NB4 (cell line): ENCODE measurements at regions not wholly inside any gene's neighbourhood (a gene's known extent, or its start where the extent isn't known, plus 50 kb on each side); places are given as distances from the start of the nearest gene placed in this dataset.

Experiments
- DNase-seq: peaks from one replicate; pipeline ENCODE4 v3.0.0; 2010; ENCODE audit warnings: low read depth
- H3K4me3 ChIP-seq: one replicate; pipeline ENCODE4 v1.5.1; 2011; ENCODE audit warnings: mild to moderate bottlenecking, low read depth, low read length, moderate library complexity
- CTCF ChIP-seq: IDR thresholded peaks from one replicate; pipeline ENCODE4 v1.5.1; 2012; ENCODE audit warnings: low read depth, low read length
- MAX ChIP-seq: IDR thresholded peaks from 2 replicates; pipeline ENCODE4 v1.6.1; 2011; ENCODE audit warnings: low read depth, low read length
- MYC ChIP-seq: IDR thresholded peaks from 2 replicates; pipeline ENCODE4 v1.6.1; 2011; ENCODE audit warnings: low read depth, low read length
- POLR2A ChIP-seq: IDR thresholded peaks from 2 replicates; pipeline ENCODE4 v1.6.1; 2011; ENCODE audit warnings: mild to moderate bottlenecking; ENCODE audit not compliant: insufficient read length; ENCODE audit errors: extremely low read depth

- DNase-seq, result no peak
- TF ChIP-seq MAX (no peak), CTCF (no peak), POLR2A (no peak), MYC (no peak)
- no peak overlapping the region for H3K4me3 ChIP-seq
Measured at GRCh38 chr20:60877071-60877857, 374.8 kb upstream of the CDH4 start.

- DNase-seq, result no peak
- no peak overlapping the region for H3K4me3 ChIP-seq
- TF ChIP-seq MYC, result no peak
- TF ChIP-seq POLR2A, result no peak
- no peak for TF ChIP-seq CTCF
- no peak for TF ChIP-seq MAX
Measured at GRCh38 chr20:60882836-60883235, 369.2 kb upstream of the CDH4 start.

- TF ChIP-seq MAX (no peak), MYC (no peak)
- no peak overlapping the region for H3K4me3 ChIP-seq
- no peak for DNase-seq
Measured at GRCh38 chr20:60883496-60883895, 368.6 kb upstream of the CDH4 start.

- DNase-seq, result no peak
- no peak overlapping the region for H3K4me3 ChIP-seq
- TF ChIP-seq POLR2A (no peak), MYC (no peak), CTCF (no peak), MAX (no peak)
Measured at GRCh38 chr20:60884277-60884676, 367.8 kb upstream of the CDH4 start.

GRCh38 chr20:60888771-60889170 is 363.3 kb upstream of the CDH4 start:
- DNase-seq, result no peak
- H3K4me3 ChIP-seq, result no peak overlapping the region
- TF ChIP-seq MYC (no peak), MAX (no peak), POLR2A (no peak), CTCF (no peak)

- TF ChIP-seq POLR2A (no peak), CTCF (no peak), MYC (no peak), MAX (no peak)
- no peak for DNase-seq
Measured at GRCh38 chr20:60892095-60892813, 359.8 kb upstream of the CDH4 start.

More at GRCh38 chr20:60892095-60892813, 359.8 kb upstream of the CDH4 start:
- no peak overlapping the region for H3K4me3 ChIP-seq
